ENCODE measurements at regions not wholly inside any gene's neighbourhood (a gene's known extent, or its start where the extent isn't known, plus 50 kb on each side); places are given as distances from the start of the nearest gene placed in this dataset.

DNA sequence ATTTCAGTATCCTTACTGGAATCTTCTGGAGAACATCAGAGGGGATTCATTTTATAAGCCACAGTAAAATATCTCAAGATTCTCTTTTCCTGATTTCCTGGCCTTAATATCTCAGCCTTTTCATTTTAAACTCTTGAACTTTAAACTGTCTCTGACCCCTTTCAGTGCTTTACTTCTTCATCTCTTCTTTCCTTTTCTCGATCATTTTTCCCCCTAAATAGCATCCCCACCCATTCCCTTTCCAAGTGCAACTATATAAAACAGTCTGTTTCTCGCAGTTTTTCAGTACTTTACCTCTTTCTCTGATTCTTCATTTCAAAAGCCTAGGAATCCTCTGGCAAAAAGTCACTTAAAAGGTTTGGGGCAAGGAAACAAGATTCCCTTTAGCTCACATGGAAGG lies 80.5 kb downstream of the PALM2AKAP2 start:
- peaks cover 5% of the 10 kb centered on the region for H3K9me3 Mint-ChIP-seq
- H3K4me1 Mint-ChIP-seq = peaks cover 31% of the 10 kb centered on the region
- DNase-seq (ENCODE audit: low spot score in 2 of 2, unreplicated experiment in 2 of 2) = no peak
- TF ChIP-seq, protein P1, sequence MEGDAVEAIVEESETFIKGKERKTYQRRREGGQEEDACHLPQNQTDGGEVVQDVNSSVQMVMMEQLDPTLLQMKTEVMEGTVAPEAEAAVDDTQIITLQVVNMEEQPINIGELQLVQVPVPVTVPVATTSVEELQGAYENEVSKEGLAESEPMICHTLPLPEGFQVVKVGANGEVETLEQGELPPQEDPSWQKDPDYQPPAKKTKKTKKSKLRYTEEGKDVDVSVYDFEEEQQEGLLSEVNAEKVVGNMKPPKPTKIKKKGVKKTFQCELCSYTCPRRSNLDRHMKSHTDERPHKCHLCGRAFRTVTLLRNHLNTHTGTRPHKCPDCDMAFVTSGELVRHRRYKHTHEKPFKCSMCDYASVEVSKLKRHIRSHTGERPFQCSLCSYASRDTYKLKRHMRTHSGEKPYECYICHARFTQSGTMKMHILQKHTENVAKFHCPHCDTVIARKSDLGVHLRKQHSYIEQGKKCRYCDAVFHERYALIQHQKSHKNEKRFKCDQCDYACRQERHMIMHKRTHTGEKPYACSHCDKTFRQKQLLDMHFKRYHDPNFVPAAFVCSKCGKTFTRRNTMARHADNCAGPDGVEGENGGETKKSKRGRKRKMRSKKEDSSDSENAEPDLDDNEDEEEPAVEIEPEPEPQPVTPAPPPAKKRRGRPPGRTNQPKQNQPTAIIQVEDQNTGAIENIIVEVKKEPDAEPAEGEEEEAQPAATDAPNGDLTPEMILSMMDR (IDR thresholded peaks at IDR 0.05; ENCODE audit: unreplicated experiment) = no peak
- H3K4me3 Mint-ChIP-seq = no peak overlapping the region
- H3K27me3 Mint-ChIP-seq (ENCODE audit: low read depth) = no peaks in the 10 kb centered on the region
- no peak overlapping the region for H3K27ac Mint-ChIP-seq
- H3K36me3 Mint-ChIP-seq = no peaks in the 10 kb centered on the region

DNA sequence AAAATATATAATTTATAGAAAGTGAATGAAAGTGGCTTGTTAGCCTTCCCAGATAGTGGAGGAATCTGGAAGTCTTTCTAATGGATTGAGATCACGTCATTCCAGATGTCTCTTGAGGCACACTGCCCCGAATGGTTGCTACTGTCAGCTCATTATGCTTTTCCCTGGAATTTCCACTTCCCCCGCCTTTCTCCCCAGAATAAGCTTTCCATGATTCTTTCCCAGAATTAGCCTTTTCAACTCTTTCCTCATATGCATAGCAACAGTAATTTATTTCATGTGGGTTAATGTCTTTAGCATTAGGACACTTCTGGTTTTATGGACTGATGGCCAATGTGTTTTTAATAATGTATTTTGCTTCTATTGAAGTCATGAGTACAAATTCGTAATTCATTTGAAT lies 81.5 kb downstream of the PALM2AKAP2 start:
- no peak for DNase-seq (ENCODE audit: low spot score in 2 of 2, unreplicated experiment in 2 of 2)
- no peak overlapping the region for H3K4me3 Mint-ChIP-seq
- TF ChIP-seq, protein P1 (IDR thresholded peaks at IDR 0.05; ENCODE audit: unreplicated experiment) = no peak
- no peaks in the 10 kb centered on the region for H3K27me3 Mint-ChIP-seq (ENCODE audit: low read depth)
- H3K27ac Mint-ChIP-seq = no peak overlapping the region
- H3K36me3 Mint-ChIP-seq = no peaks in the 10 kb centered on the region
- H3K4me1 Mint-ChIP-seq = peaks cover 28% of the 10 kb centered on the region
- peaks cover 5% of the 10 kb centered on the region for H3K9me3 Mint-ChIP-seq

DNA sequence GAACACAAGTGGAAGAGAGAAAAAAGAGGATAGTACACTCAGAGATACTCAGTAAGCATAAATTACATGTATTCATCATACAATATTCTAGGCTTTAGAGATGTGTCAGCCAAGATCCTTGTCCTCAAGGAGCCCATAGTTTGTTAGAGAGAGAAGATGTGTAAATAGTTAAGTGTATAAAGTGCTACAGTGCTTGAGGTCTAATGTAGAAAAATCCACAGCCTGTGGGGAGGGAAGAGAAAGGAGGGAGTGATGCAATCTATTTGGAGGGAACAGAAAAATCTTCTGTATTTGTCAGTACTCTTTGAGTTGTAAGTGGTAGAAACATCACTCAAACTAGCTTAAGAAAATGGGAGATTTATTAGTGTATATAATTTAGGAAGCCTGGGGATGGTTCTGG lies 81.9 kb downstream of the PALM2AKAP2 start:
- peaks cover 5% of the 10 kb centered on the region for H3K9me3 Mint-ChIP-seq
- no peak overlapping the region for H3K4me3 Mint-ChIP-seq
- no peak overlapping the region for H3K27ac Mint-ChIP-seq
- TF ChIP-seq, protein P1 (IDR thresholded peaks at IDR 0.05; ENCODE audit: unreplicated experiment) = no peak
- no peaks in the 10 kb centered on the region for H3K27me3 Mint-ChIP-seq (ENCODE audit: low read depth)
- H3K36me3 Mint-ChIP-seq = no peaks in the 10 kb centered on the region
- H3K4me1 Mint-ChIP-seq = peaks cover 28% of the 10 kb centered on the region
- DNase-seq (ENCODE audit: low spot score in 2 of 2, unreplicated experiment in 2 of 2) = no peak

DNA sequence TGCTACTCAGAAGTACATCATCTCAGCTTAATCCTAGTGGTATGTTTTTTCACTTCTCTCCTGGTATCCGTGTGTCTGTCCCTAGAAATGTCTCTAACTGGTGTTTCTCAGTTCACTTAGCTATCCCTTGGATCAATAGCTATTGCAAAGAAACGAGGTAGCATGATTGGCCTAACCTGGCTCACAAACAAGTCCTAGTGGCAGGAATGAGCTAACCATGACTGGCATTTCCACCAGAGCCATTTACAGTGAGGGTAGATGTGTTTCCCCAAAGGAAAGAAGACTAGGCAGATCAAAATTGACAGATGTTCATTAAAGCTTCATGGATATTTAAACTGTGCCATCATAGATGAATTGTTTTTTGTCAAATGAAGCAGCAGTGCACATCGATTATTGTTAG lies 82.5 kb downstream of the PALM2AKAP2 start:
- H3K4me3 Mint-ChIP-seq = no peak overlapping the region
- no peak for DNase-seq (ENCODE audit: low spot score in 2 of 2, unreplicated experiment in 2 of 2)
- peaks cover 28% of the 10 kb centered on the region for H3K4me1 Mint-ChIP-seq
- no peaks in the 10 kb centered on the region for H3K36me3 Mint-ChIP-seq
- TF ChIP-seq, protein P1 (IDR thresholded peaks at IDR 0.05; ENCODE audit: unreplicated experiment) = no peak
- peaks cover 5% of the 10 kb centered on the region for H3K9me3 Mint-ChIP-seq
- no peak overlapping the region for H3K27ac Mint-ChIP-seq
- no peaks in the 10 kb centered on the region for H3K27me3 Mint-ChIP-seq (ENCODE audit: low read depth)

DNA sequence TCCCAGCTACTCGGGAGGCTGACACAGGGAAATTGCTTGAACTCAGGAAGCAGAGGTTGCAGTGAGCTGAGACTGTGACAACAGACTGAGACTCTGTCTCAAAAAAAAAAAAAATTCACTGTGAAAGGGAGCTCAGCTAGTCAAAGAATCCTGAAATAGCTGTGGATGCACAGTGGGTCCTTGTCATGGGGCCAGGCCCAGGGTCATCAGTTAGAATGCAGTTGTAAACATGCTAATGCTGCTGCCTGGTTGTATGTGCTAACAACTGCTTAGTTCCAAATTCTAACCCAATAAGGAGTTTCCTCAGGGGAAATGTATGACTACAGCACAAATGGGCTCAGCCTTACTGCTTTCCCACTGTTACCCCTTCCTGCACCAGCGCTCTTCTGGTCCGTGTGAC lies 84.0 kb downstream of the PALM2AKAP2 start:
- TF ChIP-seq, protein P1 (IDR thresholded peaks at IDR 0.05; ENCODE audit: unreplicated experiment) = no peak
- no peak overlapping the region for H3K4me3 Mint-ChIP-seq
- H3K4me1 Mint-ChIP-seq = peaks cover 41% of the 10 kb centered on the region
- H3K27ac Mint-ChIP-seq = no peak overlapping the region
- peaks cover 5% of the 10 kb centered on the region for H3K9me3 Mint-ChIP-seq
- no peak for DNase-seq (ENCODE audit: low spot score in 2 of 2, unreplicated experiment in 2 of 2)
- H3K36me3 Mint-ChIP-seq = no peaks in the 10 kb centered on the region
- no peaks in the 10 kb centered on the region for H3K27me3 Mint-ChIP-seq (ENCODE audit: low read depth)

DNA sequence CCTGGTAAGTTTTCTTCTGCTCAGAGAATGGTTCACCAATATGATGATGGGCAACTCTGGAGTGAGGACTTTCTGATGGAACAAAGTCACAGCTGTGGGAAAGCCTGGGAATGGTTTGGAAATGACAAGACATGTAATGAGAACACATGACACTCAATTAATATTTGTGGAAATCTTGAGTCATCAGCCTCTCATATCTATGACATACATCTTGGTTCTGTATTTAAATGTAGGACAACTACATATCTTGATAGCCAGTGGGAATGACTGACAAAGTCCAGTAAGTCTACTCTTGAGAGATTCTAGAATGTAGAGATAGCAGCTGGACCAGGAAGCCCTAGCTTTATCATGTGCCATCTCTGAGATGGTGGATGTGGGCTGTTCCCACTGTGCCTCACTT lies 85.5 kb downstream of the PALM2AKAP2 start:
- Mint-ChIP-seq H3K4me3 (no peak overlapping the region), H3K36me3 (no peaks in the 10 kb centered on the region), H3K9me3 (peaks cover 5% of the 10 kb centered on the region), H3K27me3 (ENCODE audit: low read depth) (no peaks in the 10 kb centered on the region), H3K27ac (no peak overlapping the region), H3K4me1 (peaks cover 28% of the 10 kb centered on the region)
- DNase-seq (ENCODE audit: low spot score in 2 of 2, unreplicated experiment in 2 of 2) = no peak
- TF ChIP-seq, protein P1 (IDR thresholded peaks at IDR 0.05; ENCODE audit: unreplicated experiment) = no peak

Data from mesothelial cell of epicardium (in vitro differentiated cells).